ENCODE measurements at regions not wholly inside any gene's neighbourhood (a gene's known extent, or its start where the extent isn't known, plus 50 kb on each side); places are given as distances from the start of the nearest gene placed in this dataset.

DNA sequence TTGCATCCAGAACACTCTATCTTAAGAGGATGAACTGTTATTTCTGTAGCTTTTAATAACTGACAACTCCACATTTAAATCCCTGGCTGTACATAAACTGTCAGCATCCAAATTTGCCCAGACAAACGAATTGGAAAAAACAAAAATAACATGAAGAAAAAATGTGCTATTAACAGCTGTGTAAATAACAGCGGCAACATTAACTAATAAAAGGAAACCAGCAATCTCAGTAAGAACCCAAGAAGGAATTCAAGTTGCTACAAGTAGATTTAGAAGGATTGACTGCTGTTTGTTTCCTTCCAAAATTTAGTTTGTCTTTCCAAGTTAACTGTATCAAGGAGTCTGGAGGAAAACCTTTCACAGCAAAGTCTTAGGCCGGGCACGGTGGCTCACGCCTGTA is 550.6 kb upstream of the MDFIC2 start:
- in situ Hi-C loops (cut with MboI) (no loop called here), intact Hi-C loops (cut with micrococcal nuclease) (no loop called here)
- DNase-seq (ENCODE audit: extremely low read depth in 1 of 4, low spot score in 3 of 4) (no peak), FAIRE-seq (no peak), ATAC-seq (no peak)
- Histone ChIP-seq H3K4me1 (replicated peaks in 1 of 2; ENCODE audit: control insufficient read depth in 2 of 2, insufficient read depth in 2 of 2, low read length in 2 of 2) (no peaks in the 10 kb centered on the region), H3K79me2 (ENCODE audit: control insufficient read depth, insufficient read depth, low read length) (no peaks in the 10 kb centered on the region), H4K20me1 (replicated peaks; ENCODE audit: control insufficient read depth, insufficient read depth, low read length) (no peaks in the 10 kb centered on the region), H3K27me3 (ENCODE audit: control insufficient read depth in 2 of 2, insufficient read depth in 2 of 2, low read length in 2 of 2) (peaks cover 0 to 3% of the 10 kb centered on the region in 2 experiments; a peak in 1 of 5 replicates), H3K9me1 (ENCODE audit: control insufficient read depth, insufficient read depth, low read length) (no peaks in the 10 kb centered on the region), H3K9ac (ENCODE audit: insufficient read depth in 1 of 2, low read depth in 2 of 2, low read length in 2 of 2) (no peak overlapping the region), H2AFZ (ENCODE audit: low read depth, low read length) (no peak overlapping the region), H3K4me3 (no peak overlapping the region), H3K36me3 (ENCODE audit: control insufficient read depth, insufficient read depth, low read length) (no peaks in the 10 kb centered on the region), H3K9me3 (replicated peaks; ENCODE audit: control insufficient read depth, insufficient read depth, low read depth, low read length) (no peaks in the 10 kb centered on the region), H3K4me2 (ENCODE audit: insufficient read depth, low read length) (no peak overlapping the region), H3K27ac (ENCODE audit: extremely low read depth, low read depth, low read length) (no peak overlapping the region)
- whole genome bisulfite sequencing (ENCODE audit: insufficient coverage, low coverage, missing lambda C conversion rate): 0% methylated on average over 5 of the region's 5 CpGs
- POLR2A ChIA-PET: no interaction called here
- no peak for TF ChIP-seq EGR1 (conservative IDR thresholded peaks at IDR 0.05)
- BruUV-seq (replicated peaks): no TSS peak
- CTCF ChIA-PET (ENCODE audit: low intra/inter-chr PET ratio): no interaction called here

DNA sequence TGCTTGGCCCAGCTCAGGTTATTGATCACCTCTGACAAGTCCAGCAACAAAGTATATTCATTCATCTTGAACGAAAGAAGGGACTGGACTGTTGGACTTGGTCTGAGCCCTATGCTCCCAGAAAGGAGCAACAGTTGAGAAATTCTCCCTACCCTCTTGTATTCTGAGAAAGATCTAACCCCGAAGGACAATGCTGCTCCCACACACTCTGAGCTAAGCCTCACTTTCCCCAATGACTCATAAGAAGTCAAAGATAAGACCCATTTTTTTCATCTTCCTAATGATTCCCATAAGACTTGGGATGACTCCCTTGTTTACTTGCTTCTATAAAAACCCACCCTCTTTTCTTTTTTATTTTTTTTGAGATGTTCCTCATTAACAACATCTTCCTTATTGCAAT is 549.4 kb upstream of the MDFIC2 start:
- no peaks in the 10 kb centered on the region for H3K4me1 ChIP-seq (replicated peaks in 1 of 2; ENCODE audit: control insufficient read depth in 2 of 2, insufficient read depth in 2 of 2, low read length in 2 of 2)
- no peak for DNase-seq (ENCODE audit: extremely low read depth in 1 of 4, low spot score in 3 of 4)
- H3K9me3 ChIP-seq (replicated peaks; ENCODE audit: control insufficient read depth, insufficient read depth, low read depth, low read length): no peaks in the 10 kb centered on the region
- H3K79me2 ChIP-seq (ENCODE audit: control insufficient read depth, insufficient read depth, low read length): no peaks in the 10 kb centered on the region
- no peak overlapping the region for H3K4me2 ChIP-seq (ENCODE audit: insufficient read depth, low read length)
- in situ Hi-C loops (cut with MboI) (no loop called here), intact Hi-C loops (cut with micrococcal nuclease) (no loop called here)
- ChIA-PET POLR2A (no interaction called here), CTCF (ENCODE audit: low intra/inter-chr PET ratio) (no interaction called here)
- H3K36me3 ChIP-seq (ENCODE audit: control insufficient read depth, insufficient read depth, low read length): no peaks in the 10 kb centered on the region
- no peaks in the 10 kb centered on the region for H3K9me1 ChIP-seq (ENCODE audit: control insufficient read depth, insufficient read depth, low read length)
- ATAC-seq: no peak
- H3K27ac ChIP-seq (ENCODE audit: extremely low read depth, low read depth, low read length): no peak overlapping the region
- FAIRE-seq: no peak
- H3K27me3 ChIP-seq (ENCODE audit: control insufficient read depth in 2 of 2, insufficient read depth in 2 of 2, low read length in 2 of 2): peaks cover 0 to 3% of the 10 kb centered on the region in 2 experiments; a peak in 2 of 5 replicates
- WGBS (ENCODE audit: insufficient coverage, low coverage, missing lambda C conversion rate): 0% methylated on average over 2 of the region's 2 CpGs
- H2AFZ ChIP-seq (ENCODE audit: low read depth, low read length): no peak overlapping the region
- H4K20me1 ChIP-seq (replicated peaks; ENCODE audit: control insufficient read depth, insufficient read depth, low read length): no peaks in the 10 kb centered on the region
- H3K9ac ChIP-seq (ENCODE audit: insufficient read depth in 1 of 2, low read depth in 2 of 2, low read length in 2 of 2): no peak overlapping the region
- BruUV-seq (replicated peaks): no TSS peak
- no peak overlapping the region for H3K4me3 ChIP-seq
- TF ChIP-seq STAT5A (IDR thresholded peaks at IDR 0.05; ENCODE audit: borderline replicate concordance, low read length): no peak
- no peak for TF ChIP-seq HNRNPLL (IDR thresholded peaks at IDR 0.05; ENCODE audit: low read depth, low read length, poor library complexity, severe bottlenecking)
- TF ChIP-seq, protein P1, sequence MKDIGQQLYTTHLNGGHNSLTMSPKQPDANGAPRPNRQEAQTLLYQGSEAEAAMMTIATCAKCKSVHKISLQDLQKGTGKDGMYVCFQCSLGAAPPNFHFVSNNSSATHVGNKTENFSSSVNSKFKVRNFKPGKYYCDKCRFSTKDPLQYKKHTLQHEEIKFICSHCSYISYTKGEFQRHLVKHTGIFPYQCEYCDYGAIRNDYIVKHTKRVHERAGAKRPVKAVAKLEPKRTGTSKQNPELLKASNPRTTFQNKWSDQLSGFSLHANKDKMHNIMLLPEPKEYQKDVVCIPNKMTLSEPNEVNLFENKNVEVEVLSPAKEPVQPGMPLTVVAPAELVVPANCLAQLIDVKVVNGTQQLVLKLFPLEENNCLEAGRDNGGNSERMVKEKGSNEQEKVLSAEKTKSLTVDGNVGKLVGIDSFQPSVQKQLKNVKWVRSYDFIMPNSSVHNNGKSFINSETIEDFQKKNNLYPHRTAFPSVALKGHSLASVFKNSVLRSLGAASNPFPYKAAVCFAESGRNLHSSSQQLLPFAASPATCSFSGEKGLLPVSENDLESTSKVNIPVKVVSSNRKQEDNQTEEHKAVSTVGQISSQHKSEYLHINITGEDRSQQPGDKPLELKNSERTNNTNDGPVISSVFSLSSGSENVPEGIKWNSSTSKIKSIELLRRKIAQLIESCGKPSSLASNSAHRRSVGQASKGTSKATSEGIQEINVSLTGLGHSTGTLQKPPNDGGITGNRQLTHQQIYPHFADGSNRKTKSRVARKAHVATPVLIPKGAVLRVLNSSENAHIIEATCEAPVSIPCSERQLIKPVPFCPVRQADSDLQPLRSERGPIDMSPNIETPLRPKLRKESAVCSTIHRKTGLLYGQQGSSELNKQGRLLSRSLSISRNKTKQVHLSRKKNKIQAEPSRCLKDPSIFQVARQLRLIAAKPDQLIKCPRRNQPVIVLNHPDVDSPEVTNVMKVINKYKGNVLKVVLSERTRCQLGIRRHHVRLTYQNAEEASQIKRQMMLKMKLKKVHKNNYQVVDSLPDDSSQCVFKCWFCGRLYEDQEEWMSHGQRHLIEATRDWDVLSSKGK (CRISPR knock-in tag; IDR thresholded peaks at IDR 0.05): no peak
- TF ChIP-seq, protein P2, sequence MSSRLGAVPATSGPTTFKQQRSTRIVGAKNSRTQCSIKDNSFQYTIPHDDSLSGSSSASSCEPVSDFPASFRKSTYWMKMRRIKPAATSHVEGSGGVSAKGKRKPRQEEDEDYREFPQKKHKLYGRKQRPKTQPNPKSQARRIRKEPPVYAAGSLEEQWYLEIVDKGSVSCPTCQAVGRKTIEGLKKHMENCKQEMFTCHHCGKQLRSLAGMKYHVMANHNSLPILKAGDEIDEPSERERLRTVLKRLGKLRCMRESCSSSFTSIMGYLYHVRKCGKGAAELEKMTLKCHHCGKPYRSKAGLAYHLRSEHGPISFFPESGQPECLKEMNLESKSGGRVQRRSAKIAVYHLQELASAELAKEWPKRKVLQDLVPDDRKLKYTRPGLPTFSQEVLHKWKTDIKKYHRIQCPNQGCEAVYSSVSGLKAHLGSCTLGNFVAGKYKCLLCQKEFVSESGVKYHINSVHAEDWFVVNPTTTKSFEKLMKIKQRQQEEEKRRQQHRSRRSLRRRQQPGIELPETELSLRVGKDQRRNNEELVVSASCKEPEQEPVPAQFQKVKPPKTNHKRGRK (tag; IDR thresholded peaks at IDR 0.05): no peak
- no peak for TF ChIP-seq FUS (optimal IDR thresholded peaks at IDR 0.05; ENCODE audit: low read depth, low read length)
- TF ChIP-seq, protein P3, sequence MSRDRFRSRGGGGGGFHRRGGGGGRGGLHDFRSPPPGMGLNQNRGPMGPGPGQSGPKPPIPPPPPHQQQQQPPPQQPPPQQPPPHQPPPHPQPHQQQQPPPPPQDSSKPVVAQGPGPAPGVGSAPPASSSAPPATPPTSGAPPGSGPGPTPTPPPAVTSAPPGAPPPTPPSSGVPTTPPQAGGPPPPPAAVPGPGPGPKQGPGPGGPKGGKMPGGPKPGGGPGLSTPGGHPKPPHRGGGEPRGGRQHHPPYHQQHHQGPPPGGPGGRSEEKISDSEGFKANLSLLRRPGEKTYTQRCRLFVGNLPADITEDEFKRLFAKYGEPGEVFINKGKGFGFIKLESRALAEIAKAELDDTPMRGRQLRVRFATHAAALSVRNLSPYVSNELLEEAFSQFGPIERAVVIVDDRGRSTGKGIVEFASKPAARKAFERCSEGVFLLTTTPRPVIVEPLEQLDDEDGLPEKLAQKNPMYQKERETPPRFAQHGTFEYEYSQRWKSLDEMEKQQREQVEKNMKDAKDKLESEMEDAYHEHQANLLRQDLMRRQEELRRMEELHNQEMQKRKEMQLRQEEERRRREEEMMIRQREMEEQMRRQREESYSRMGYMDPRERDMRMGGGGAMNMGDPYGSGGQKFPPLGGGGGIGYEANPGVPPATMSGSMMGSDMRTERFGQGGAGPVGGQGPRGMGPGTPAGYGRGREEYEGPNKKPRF (IDR thresholded peaks at IDR 0.05; ENCODE audit: low read depth, low read length): no peak
- TF ChIP-seq, protein P4, sequence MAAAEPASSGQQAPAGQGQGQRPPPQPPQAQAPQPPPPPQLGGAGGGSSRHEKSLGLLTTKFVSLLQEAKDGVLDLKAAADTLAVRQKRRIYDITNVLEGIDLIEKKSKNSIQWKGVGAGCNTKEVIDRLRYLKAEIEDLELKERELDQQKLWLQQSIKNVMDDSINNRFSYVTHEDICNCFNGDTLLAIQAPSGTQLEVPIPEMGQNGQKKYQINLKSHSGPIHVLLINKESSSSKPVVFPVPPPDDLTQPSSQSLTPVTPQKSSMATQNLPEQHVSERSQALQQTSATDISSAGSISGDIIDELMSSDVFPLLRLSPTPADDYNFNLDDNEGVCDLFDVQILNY (CRISPR knock-in tag; IDR thresholded peaks at IDR 0.05): no peak
